GM18505 (cell line): ENCODE measurements at regions not wholly inside any gene's neighbourhood (a gene's known extent, or its start where the extent isn't known, plus 50 kb on each side); places are given as distances from the start of the nearest gene placed in this dataset.

Source experiments
- ATAC-seq: cut with Tn5 transposase; IDR thresholded peaks from one replicate; pipeline ENCODE4 v1.9.1; 2021; ENCODE audit not compliant: unreplicated experiment
- POLR2A ChIP-seq: IDR thresholded peaks from 4 replicates; pipeline ENCODE4 v1.6.1; 2011; ENCODE audit warnings: borderline replicate concordance; ENCODE audit not compliant: insufficient read depth, insufficient read length; ENCODE audit errors: extremely low read depth

DNA sequence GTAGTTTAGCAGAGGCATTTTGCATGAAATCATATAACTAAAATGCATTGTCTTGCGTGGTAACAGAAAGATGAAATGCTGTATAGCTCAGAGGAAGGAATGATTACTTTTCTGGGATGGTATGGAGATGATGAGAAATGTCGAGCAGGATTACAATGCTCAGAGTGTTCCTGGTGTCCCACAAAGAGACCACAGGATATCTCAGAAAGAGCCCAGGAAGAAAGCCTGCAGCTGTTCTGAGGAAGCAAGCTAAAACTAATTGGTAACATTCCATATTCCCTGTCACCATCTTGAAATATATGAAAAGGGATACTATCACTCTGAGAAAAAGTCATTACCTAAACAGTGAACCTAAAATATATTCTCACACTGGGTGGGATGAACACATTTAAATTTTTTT is 233.1 kb downstream of the POU4F1 start:
- ATAC-seq = no peak
- no peak for TF ChIP-seq POLR2A

DNA sequence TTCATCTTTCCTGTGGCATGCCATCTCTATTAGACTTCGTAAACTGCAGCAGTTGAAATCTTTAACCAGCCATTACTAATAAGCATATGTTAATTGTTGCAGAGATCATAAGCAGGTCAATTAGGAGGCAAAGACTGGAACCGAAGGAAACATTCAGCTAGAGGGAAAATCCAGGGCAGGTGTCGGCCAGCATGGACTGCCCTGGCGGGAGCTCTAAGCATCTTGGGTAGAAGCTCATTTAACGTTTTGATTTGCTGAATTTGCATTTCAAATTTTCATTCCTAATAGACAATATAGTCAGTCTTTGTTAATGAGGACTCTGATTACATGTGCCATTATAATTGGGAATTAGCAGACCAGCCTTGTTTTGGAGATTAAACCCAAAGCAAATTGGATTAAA is 238.6 kb downstream of the POU4F1 start:
- no peak for ATAC-seq
- TF ChIP-seq POLR2A = no peak

DNA sequence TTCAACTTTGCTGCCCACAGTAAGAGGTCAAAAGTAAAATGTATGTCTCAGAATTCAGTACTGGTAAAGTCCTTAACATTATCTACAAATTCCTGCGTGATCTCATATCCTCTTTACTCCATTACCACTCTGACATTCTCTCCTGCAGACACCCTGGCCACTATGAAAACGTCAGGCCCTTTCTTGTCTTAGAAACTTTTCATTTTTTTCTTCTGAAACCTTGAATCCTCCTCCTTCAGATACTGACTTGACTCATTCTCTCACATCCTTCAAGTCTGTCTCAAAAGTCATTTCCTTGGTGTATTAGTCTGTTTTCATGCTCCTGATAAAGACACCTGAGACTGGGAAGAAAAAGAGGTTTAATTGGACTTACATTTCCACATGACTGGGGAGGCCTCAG is 262.3 kb downstream of the POU4F1 start:
- no peak for TF ChIP-seq POLR2A
- ATAC-seq = peak; percentile 82

DNA sequence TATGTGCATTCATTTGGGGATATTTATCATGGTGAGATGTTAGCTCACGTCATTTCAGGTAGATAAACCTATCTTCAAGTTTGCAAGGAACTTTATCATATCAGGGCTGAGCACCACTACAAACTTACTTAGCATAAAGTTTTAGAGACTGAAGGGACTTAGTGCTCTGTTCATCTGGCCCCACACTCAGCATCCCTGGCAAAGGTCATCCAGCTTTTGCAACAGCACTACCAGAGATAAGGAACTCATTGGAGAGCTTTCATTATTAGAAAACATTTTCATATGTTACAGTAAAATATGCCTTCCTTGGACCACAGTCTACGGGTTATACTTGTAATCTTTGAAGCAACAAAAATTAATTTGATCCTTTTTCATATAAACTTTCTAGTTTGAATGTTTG is 263.4 kb downstream of the POU4F1 start:
- no peak for ATAC-seq
- no peak for TF ChIP-seq POLR2A

DNA sequence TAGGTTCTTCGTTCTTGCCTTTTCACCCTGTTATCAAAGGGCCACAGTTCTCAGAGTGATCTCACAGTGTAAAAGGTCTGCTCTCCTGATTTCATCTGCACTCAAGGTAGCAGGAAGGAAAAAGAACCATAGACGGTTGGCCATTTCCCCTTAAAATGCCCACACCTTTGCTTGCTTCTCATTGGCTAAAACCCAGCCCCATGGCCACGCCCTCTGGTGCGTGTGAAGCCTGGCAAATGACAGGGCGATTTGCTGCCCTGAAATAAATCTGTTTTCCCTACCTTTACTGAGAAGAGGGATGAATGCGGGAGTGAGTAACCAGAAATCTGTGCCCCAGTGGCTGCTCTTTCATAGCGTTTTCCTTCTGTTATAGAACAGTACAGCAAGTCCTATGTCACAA is 269.3 kb downstream of the POU4F1 start:
- TF ChIP-seq POLR2A = no peak

DNA sequence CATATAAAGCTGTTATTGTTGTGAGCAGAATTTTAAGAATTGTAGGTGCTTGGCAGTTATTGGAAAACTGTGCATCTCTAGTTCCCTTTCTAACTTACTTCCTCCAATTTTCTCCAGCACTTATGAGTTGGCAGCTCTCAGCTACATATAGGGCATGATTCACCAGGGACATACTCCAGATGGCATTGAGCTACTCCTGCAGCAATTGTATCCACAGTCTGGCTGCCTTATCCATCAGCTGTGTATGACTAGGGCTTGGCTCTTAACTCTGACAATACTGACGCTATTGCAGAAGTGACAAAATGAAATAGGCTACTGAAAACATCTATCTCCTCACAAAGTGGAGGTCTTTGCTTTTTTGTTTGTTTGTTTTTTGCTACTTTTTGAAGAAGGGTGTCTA is 276.7 kb downstream of the POU4F1 start:
- TF ChIP-seq POLR2A = no peak
- ATAC-seq = no peak

More for the DNA sequence above, 269.3 kb downstream of the POU4F1 start:
- no peak for ATAC-seq

DNA sequence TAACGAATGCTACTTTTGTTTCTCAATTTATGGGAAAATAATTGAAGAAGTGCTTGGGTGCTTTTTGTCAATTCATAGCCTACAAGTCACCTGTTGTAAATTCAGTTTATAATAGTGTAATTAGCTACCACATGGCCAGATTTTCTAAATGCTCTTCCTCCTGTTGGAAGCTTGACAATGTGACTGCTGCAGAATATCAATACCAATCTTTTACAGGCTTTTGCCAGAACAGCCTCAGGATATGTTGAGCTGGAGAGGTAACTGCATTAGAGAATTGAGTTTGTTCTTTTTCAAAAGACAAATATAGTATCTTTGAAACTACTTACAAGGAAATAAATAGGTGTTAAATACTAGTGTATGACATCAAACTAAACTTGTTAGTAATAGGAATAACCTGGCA is 277.8 kb downstream of the POU4F1 start:
- no peak for TF ChIP-seq POLR2A
- ATAC-seq = no peak

- no peak for ATAC-seq
- no peak for TF ChIP-seq POLR2A
These were observed 279.5 kb downstream of the POU4F1 start for GRCh38 chr13:78323848-78324247.

- TF ChIP-seq POLR2A = no peak
- ATAC-seq = no peak
These were observed 280.3 kb downstream of the POU4F1 start for GRCh38 chr13:78323040-78323439.

- TF ChIP-seq POLR2A = no peak
- ATAC-seq = no peak
These were observed 284.2 kb downstream of the POU4F1 start for GRCh38 chr13:78319101-78319627.

DNA sequence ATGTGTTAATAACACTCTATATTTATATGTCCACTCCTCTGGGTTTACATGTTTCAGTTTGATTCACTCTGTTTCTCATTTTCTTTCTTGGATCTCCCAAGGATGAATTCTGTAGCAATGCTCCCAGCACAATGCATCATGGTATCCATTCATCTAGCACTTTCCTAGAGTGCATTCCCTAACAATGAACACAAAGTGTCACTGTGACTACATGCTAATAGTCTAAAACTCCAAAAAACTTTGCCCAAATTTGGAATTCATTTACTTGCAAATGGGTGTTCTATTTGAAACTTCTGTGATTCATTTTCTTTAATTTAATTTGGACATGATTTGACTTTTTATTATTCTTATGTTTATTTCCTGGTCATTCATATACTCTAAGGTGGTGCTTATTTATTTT is 286.3 kb downstream of the POU4F1 start:
- no peak for TF ChIP-seq POLR2A
- ATAC-seq = no peak

DNA sequence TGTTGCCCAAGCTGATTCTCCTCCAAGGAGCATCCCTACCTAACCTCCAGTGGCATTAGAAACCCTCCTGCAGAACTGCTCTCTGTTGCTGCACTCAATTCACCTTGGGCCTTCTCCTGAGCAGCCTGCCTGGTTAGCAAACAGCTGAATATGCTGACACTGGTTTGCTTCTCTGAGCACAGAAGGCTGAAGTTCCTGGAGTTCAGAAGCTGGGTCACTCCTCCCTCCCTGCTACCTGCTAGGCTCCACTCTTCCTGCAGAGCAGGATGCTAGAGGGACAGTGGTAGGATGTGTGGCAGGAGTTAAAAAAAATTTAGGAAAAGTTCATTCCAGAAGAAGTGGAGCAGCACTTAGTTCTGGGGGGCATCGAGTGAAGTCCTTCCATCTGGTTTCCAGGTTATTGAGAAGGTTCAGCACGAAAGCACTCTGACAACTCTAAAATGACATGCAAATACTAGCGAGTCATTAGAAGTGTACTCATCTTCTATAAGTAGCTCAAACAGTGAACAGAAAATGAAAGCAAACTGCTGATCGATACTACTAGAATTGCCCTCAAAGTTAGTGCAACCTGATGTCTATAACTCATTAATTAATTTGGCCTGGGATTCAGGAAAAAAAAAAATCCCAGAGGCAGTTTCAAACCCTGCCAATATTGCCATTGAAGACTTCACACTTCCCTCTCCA is 293.7 kb downstream of the POU4F1 start:
- ATAC-seq = peak; percentile 63
- no peak for TF ChIP-seq POLR2A

DNA sequence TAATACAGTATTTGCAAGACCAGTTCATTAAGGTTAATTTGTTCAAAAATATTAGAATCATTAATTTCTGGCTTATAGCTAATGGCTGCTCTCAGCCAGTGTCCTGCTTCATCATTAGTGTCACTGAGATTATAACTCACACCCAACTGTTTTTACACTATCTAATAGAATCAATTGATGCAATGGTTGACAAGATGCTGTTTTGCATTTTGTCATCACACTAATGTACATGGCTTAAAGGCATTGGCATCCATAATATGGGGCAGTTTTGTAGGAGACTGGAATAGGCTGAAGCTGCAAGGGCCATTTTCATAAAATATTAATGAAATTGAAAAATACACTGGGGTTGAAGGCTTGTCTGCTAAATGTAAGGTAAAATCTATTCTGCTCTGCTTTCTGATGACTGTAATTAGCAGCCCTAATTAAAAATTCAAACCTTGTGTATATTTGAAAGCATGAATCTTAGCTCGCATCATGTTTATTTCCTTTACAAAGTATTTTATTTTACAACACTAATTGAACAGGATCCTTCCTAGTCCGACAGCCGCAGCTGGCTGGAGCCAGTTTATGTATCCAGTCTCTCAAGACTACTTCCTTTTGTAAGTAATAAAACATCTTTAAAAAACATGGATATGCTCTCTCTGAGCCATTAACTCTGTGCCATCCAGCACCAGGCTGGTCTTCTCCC is 296.7 kb downstream of the POU4F1 start:
- ATAC-seq = no peak
- TF ChIP-seq POLR2A = no peak

DNA sequence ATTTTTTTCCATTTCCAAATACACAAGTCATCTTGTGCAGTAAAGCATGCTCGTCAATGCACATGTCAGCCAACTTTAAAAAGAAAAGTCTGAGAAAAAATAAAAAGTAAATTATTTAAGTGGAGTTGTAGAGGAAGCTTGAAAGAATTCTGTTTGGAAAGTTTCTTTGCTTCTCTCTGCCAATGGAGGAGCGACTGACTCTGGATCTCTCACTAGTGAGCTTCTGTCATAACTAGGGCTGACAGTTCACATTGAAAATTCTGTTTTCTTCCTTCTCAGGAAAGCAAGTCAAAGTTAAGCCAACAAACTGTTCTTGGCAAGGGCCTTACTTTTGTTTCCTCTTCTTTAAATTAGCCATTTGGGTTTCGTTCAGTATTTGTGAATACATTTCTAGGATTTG is 298.2 kb downstream of the POU4F1 start:
- TF ChIP-seq POLR2A = no peak

GRCh38 chr13:78299832-78300623 is 303.3 kb downstream of the POU4F1 start:
- peak; percentile 89 for ATAC-seq
- no peak for TF ChIP-seq POLR2A

More for the DNA sequence above, 298.2 kb downstream of the POU4F1 start:
- ATAC-seq = no peak
